GDM1 (cell line): ENCODE measurements at regions not wholly inside any gene's neighbourhood (a gene's known extent, or its start where the extent isn't known, plus 50 kb on each side); places are given as distances from the start of the nearest gene placed in this dataset.
"Not testable (repeated sequence)": the region's sequence is repeated elsewhere in the genome, so short reads cannot be mapped to it uniquely, and the experiment has no call there.

ENCODE experiments used
- DNase-seq: peaks from one replicate; lab custom pipeline; 2025; lab: John Stamatoyannopoulos, UW

GRCh38 chr13:61905054-61905453 lies 489.4 kb upstream of the PCDH20 start:
- DNase-seq, result no peak

GRCh38 chr13:61901946-61902541 lies 486.4 kb upstream of the PCDH20 start:
- no peak for DNase-seq

- no peak for DNase-seq
Measured at GRCh38 chr13:61900033-61900432, 484.4 kb upstream of the PCDH20 start.

- no peak for DNase-seq
Measured at GRCh38 chr13:61898207-61898606, 482.6 kb upstream of the PCDH20 start.

- DNase-seq, result no peak
Measured at GRCh38 chr13:61891401-61891800, 475.8 kb upstream of the PCDH20 start.

GRCh38 chr13:61884830-61885229 lies 469.2 kb upstream of the PCDH20 start:
- no peak for DNase-seq

GRCh38 chr13:61880578-61881283 lies 465.1 kb upstream of the PCDH20 start:
- peak; percentile 40 for DNase-seq

- not testable (repeated sequence) for DNase-seq
Measured at GRCh38 chr13:61878565-61878964, 462.9 kb upstream of the PCDH20 start.

- no peak for DNase-seq
Measured at GRCh38 chr13:61874970-61875579, 459.4 kb upstream of the PCDH20 start.

- no peak for DNase-seq
Measured at GRCh38 chr13:61873717-61874116, 458.1 kb upstream of the PCDH20 start.

- no peak for DNase-seq
Measured at GRCh38 chr13:61857198-61857597, 441.5 kb upstream of the PCDH20 start.

GRCh38 chr13:61852116-61852619 lies 436.5 kb upstream of the PCDH20 start:
- no peak for DNase-seq

GRCh38 chr13:61850794-61851193 lies 435.1 kb upstream of the PCDH20 start:
- DNase-seq, result no peak

GRCh38 chr13:61838568-61838967 lies 422.9 kb upstream of the PCDH20 start:
- no peak for DNase-seq

GRCh38 chr13:61833228-61833627 lies 417.6 kb upstream of the PCDH20 start:
- no peak for DNase-seq

GRCh38 chr13:61831026-61831425 lies 415.4 kb upstream of the PCDH20 start:
- DNase-seq, result no peak

GRCh38 chr13:61830475-61830874 lies 414.8 kb upstream of the PCDH20 start:
- no peak for DNase-seq

GRCh38 chr13:61824168-61824567 lies 408.5 kb upstream of the PCDH20 start:
- no peak for DNase-seq

GRCh38 chr13:61812286-61812685 lies 396.6 kb upstream of the PCDH20 start:
- no peak for DNase-seq

GRCh38 chr13:61810065-61810464 lies 394.4 kb upstream of the PCDH20 start:
- DNase-seq, result no peak

GRCh38 chr13:61797397-61797796 lies 381.7 kb upstream of the PCDH20 start:
- no peak for DNase-seq

- no peak for DNase-seq
Measured at GRCh38 chr13:61795580-61795979, 379.9 kb upstream of the PCDH20 start.

- no peak for DNase-seq
Measured at GRCh38 chr13:61779456-61779855, 363.8 kb upstream of the PCDH20 start.
